Liver (tissue), 8 donors: ENCODE measurements at regions not wholly inside any gene's neighbourhood (a gene's known extent, or its start where the extent isn't known, plus 50 kb on each side); places are given as distances from the start of the nearest gene placed in this dataset.

Experiments
- DNase-seq: peaks from one replicate; pipeline ENCODE4 v3.0.0-alpha.2; 2017; ENCODE audit warnings: low spot score
- H3K27ac ChIP-seq, 2 donors: one replicate each; pipeline ENCODE4 v1.7.0; 2013; ENCODE audit warnings: inconsistent platforms in 2 of 2, low read length in 2 of 2, control low read depth in 1 of 2, low read depth in 1 of 2, mild to moderate bottlenecking in 1 of 2
- H3K27me3 ChIP-seq, 4 donors: one replicate each; pipeline versions ENCODE4 v1.6.1 to v1.7.0; 2013; ENCODE audit warnings: low read length in 3 of 4, inconsistent platforms in 1 of 4, mild to moderate bottlenecking in 1 of 4, moderate library complexity in 1 of 4; ENCODE audit not compliant: control insufficient read depth in 4 of 4, insufficient read depth in 4 of 4
- H3K36me3 ChIP-seq, 4 donors: one replicate each; pipeline versions ENCODE4 v1.6.1 to v1.7.0; 2013; ENCODE audit warnings: low read length in 3 of 4, mild to moderate bottlenecking in 3 of 4, low read depth in 1 of 4, moderate library complexity in 1 of 4; ENCODE audit not compliant: control insufficient read depth in 4 of 4, insufficient read depth in 3 of 4
- H3K4me1 ChIP-seq, 4 donors: one replicate each; pipeline versions ENCODE4 v1.6.1 to v1.7.0; 2013; ENCODE audit warnings: low read length in 3 of 4, mild to moderate bottlenecking in 3 of 4, moderate library complexity in 1 of 4; ENCODE audit not compliant: control insufficient read depth in 4 of 4, insufficient read depth in 4 of 4
- H3K4me3 ChIP-seq, 3 donors: one replicate each; pipeline versions ENCODE4 v1.6.1 to v1.7.0; 2013; ENCODE audit warnings: low read length in 3 of 3, control low read depth in 1 of 3, low read depth in 1 of 3, mild to moderate bottlenecking in 1 of 3
- H3K9ac ChIP-seq, 2 donors: one replicate each; pipeline ENCODE4 v1.7.0; 2013; ENCODE audit warnings: low read length in 2 of 2, mild to moderate bottlenecking in 2 of 2, moderate library complexity in 2 of 2, control low read depth in 1 of 2, low read depth in 1 of 2
- H3K9me3 ChIP-seq, 4 donors: one replicate each; pipeline versions ENCODE4 v1.6.1 to v1.7.0; 2013; ENCODE audit warnings: low read length in 3 of 4; ENCODE audit not compliant: control insufficient read depth in 4 of 4
- CTCF ChIP-seq: fragments of 150-350 bp; IDR thresholded peaks from 2 replicates; pipeline ENCODE4 v1.5.1; 2017; ENCODE audit warnings: improper control_type of control experiment, low read depth, low read length; ENCODE audit not compliant: missing input control
- EGR1 ChIP-seq, 2 donors: IDR thresholded peaks; 2 replicates each; pipeline ENCODE4 v1.6.1; 2016 to 2018; ENCODE audit warnings: antibody characterized with exemption in 2 of 2, low read depth in 2 of 2
- FOXA2 ChIP-seq: IDR thresholded peaks from 2 replicates; pipeline ENCODE4 v1.6.1; 2016; ENCODE audit warnings: antibody characterized with exemption
- HNF4A ChIP-seq, 2 donors: conservative IDR thresholded peaks; 2 replicates each; pipeline ENCODE4 v1.6.1; 2016; ENCODE audit warnings: antibody characterized with exemption in 2 of 2, mild to moderate bottlenecking in 2 of 2
- HNF4G ChIP-seq: IDR thresholded peaks from 2 replicates; pipeline ENCODE4 v1.6.1; 2016; ENCODE audit warnings: antibody characterized with exemption
- JUND ChIP-seq, 2 donors: IDR thresholded peaks; 2 replicates each; pipeline ENCODE4 v1.6.1; 2016; ENCODE audit warnings: antibody characterized with exemption in 2 of 2
- NR2F2 ChIP-seq: IDR thresholded peaks from 2 replicates; pipeline ENCODE4 v1.6.1; 2016; ENCODE audit warnings: antibody characterized with exemption
- RAD21 ChIP-seq, 2 donors: IDR thresholded peaks; 2 replicates each; pipeline ENCODE4 v1.6.1; 2016; ENCODE audit warnings: antibody characterized with exemption in 2 of 2, mild to moderate bottlenecking in 2 of 2
- RXRA ChIP-seq, 2 donors: IDR thresholded peaks; 2 replicates each; pipeline ENCODE4 v1.6.1; 2017 to 2018; ENCODE audit warnings: antibody characterized with exemption in 2 of 2, mild to moderate bottlenecking in 1 of 2
- SP1 ChIP-seq: IDR thresholded peaks from 2 replicates; pipeline ENCODE4 v1.6.1; 2018; ENCODE audit warnings: antibody characterized with exemption, mild to moderate bottlenecking
- TAF1 ChIP-seq: conservative IDR thresholded peaks from 2 replicates; pipeline ENCODE4 v1.6.1; 2016; ENCODE audit warnings: antibody characterized with exemption, mild to moderate bottlenecking
- YY1 ChIP-seq: IDR thresholded peaks from 2 replicates; pipeline ENCODE4 v1.6.1; 2016; ENCODE audit warnings: antibody characterized with exemption, mild to moderate bottlenecking
- WGBS: extraction: QIAGEN DNeasy Blood & Tissue Kit; methylation state at CpG from one replicate; pipeline ENCODE4 v1.1.7; 2013; 5-methylcytosine and 5-hydroxymethylcytosine counted together
- TF ChIP-seq, protein P1 (sequence below): IDR thresholded peaks from 2 replicates; pipeline ENCODE4 v1.6.1; 2016; ENCODE audit warnings: antibody characterized with exemption
- TF ChIP-seq, protein P2 (sequence below): IDR thresholded peaks from 2 replicates; pipeline ENCODE4 v1.6.1; 2016; ENCODE audit warnings: antibody characterized with exemption, mild to moderate bottlenecking
- TF ChIP-seq, protein P3 (sequence below): IDR thresholded peaks from 2 replicates; pipeline ENCODE4 v1.6.1; 2016; ENCODE audit warnings: antibody characterized with exemption
- TF ChIP-seq, protein P4 (sequence below): IDR thresholded peaks from 2 replicates; pipeline ENCODE4 v1.6.1; 2016; ENCODE audit warnings: antibody characterized with exemption
- donor health status: healthy.
- donor health status: healthy.
- donor health status: healthy.
- donor health status: healthy.
- donor health status: healthy.

DNA sequence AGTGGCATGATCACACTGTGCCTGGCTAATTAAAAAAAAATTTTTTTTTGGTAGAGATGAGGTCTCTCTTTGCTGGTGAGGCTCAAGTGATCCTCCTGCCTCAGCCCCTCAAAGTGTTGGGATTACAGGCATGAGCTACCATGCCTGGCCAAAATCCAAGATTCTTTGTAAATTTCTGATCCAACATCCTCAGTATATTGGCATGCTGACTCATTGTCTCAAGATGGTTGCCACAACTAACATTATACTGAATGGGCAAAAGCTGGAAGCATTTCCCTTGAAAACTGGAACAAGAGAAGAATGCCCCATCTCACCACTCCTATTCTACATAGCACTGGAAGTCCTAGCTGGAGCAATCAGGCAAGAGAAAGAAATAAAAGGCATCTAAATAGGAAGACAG is 100.0 kb downstream of the KLF5 start (continued):
- TF ChIP-seq YY1 (no peak), HNF4G (no peak)
- TF ChIP-seq, protein P1, sequence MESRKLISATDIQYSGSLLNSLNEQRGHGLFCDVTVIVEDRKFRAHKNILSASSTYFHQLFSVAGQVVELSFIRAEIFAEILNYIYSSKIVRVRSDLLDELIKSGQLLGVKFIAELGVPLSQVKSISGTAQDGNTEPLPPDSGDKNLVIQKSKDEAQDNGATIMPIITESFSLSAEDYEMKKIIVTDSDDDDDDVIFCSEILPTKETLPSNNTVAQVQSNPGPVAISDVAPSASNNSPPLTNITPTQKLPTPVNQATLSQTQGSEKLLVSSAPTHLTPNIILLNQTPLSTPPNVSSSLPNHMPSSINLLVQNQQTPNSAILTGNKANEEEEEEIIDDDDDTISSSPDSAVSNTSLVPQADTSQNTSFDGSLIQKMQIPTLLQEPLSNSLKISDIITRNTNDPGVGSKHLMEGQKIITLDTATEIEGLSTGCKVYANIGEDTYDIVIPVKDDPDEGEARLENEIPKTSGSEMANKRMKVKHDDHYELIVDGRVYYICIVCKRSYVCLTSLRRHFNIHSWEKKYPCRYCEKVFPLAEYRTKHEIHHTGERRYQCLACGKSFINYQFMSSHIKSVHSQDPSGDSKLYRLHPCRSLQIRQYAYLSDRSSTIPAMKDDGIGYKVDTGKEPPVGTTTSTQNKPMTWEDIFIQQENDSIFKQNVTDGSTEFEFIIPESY, result no peak

DNA sequence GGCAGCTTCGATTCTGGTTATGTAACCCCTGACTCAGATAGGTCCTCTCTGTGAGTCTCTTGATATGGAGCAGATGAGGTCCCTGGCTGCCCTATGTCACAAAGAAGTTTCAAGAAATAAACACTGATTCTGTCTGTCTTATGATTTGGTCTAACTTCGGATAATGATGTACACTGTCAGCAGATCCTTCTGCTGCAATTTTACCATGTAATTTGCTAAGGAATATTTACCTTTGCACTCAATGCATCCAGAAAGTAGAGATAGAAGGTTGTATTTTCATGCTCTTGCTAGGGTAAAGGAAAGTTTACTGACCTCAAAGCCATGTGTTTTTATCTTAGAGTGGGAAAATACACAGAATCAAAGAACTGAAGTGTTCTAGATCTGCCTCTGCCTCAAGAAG is 98.2 kb downstream of the KLF5 start:
- DNase-seq, result no peak
- no peak overlapping the region for H3K9ac ChIP-seq
- H3K4me3 ChIP-seq, result no peak overlapping the region
- TF ChIP-seq SP1 (no peak), TAF1 (no peak), EGR1 (IDR thresholded peaks at IDR 0.05; ENCODE audit: low read depth in 2 of 2) (no peak), FOXA2 (no peak), RAD21 (IDR thresholded peaks at IDR 0.05) (no peak), RXRA (IDR thresholded peaks at IDR 0.05) (no peak), HNF4G (no peak), YY1 (no peak), HNF4A (conservative IDR thresholded peaks at IDR 0.05) (no peak), JUND (IDR thresholded peaks at IDR 0.05) (no peak), NR2F2 (no peak), CTCF (no peak)
- TF ChIP-seq, protein P1, result no peak
- TF ChIP-seq, protein P2, sequence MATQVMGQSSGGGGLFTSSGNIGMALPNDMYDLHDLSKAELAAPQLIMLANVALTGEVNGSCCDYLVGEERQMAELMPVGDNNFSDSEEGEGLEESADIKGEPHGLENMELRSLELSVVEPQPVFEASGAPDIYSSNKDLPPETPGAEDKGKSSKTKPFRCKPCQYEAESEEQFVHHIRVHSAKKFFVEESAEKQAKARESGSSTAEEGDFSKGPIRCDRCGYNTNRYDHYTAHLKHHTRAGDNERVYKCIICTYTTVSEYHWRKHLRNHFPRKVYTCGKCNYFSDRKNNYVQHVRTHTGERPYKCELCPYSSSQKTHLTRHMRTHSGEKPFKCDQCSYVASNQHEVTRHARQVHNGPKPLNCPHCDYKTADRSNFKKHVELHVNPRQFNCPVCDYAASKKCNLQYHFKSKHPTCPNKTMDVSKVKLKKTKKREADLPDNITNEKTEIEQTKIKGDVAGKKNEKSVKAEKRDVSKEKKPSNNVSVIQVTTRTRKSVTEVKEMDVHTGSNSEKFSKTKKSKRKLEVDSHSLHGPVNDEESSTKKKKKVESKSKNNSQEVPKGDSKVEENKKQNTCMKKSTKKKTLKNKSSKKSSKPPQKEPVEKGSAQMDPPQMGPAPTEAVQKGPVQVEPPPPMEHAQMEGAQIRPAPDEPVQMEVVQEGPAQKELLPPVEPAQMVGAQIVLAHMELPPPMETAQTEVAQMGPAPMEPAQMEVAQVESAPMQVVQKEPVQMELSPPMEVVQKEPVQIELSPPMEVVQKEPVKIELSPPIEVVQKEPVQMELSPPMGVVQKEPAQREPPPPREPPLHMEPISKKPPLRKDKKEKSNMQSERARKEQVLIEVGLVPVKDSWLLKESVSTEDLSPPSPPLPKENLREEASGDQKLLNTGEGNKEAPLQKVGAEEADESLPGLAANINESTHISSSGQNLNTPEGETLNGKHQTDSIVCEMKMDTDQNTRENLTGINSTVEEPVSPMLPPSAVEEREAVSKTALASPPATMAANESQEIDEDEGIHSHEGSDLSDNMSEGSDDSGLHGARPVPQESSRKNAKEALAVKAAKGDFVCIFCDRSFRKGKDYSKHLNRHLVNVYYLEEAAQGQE, result no peak
- TF ChIP-seq, protein P3, sequence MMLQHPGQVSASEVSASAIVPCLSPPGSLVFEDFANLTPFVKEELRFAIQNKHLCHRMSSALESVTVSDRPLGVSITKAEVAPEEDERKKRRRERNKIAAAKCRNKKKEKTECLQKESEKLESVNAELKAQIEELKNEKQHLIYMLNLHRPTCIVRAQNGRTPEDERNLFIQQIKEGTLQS, result no peak
- TF ChIP-seq, protein P4, sequence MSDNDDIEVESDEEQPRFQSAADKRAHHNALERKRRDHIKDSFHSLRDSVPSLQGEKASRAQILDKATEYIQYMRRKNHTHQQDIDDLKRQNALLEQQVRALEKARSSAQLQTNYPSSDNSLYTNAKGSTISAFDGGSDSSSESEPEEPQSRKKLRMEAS, result no peak
- no peaks in the 10 kb centered on the region for H3K4me1 ChIP-seq
- H3K9me3 ChIP-seq, result peaks cover 0 to 4% (median under 1%) of the 10 kb centered on the region in 4 donors
- no peak overlapping the region for H3K27ac ChIP-seq
- H3K27me3 ChIP-seq, result no peaks in the 10 kb centered on the region
- H3K36me3 ChIP-seq, result no peaks in the 10 kb centered on the region
- 52% methylated on average over 2 of the region's 2 CpGs for WGBS
